Activated gamma-delta T cell treated with anti-CD3 and anti-CD28 coated beads, Interleukin-2, amount 50 U/mL, for 16 hours (primary cell): ENCODE measurements at regions not wholly inside any gene's neighbourhood (a gene's known extent, or its start where the extent isn't known, plus 50 kb on each side); places are given as distances from the start of the nearest gene placed in this dataset.

Experiments used
- DNase-seq: peaks from one replicate; pipeline ENCODE4 v3.0.0-alpha.2; 2020; ENCODE audit warnings: low read depth

DNA sequence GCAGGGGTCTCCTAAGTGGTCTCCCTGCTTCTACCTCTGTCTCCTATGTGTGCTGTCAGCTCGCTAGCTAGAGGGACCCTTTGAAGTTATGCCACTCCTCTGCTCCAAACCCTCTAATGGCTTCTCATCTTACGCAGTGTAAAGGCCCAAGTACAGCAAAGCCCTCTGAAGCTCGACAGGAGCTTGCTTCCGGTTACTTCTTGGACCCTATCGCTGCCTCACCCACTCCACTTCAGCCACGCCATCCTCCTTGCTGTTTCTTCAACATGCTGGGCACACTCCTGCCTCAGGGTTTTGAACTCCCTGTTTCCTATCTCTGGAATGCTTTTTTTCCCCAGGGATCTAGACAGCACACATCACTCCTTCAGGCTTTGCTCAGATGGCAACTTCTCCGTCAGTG is 102.3 kb upstream of the F3 start:
- no peak for DNase-seq

DNA sequence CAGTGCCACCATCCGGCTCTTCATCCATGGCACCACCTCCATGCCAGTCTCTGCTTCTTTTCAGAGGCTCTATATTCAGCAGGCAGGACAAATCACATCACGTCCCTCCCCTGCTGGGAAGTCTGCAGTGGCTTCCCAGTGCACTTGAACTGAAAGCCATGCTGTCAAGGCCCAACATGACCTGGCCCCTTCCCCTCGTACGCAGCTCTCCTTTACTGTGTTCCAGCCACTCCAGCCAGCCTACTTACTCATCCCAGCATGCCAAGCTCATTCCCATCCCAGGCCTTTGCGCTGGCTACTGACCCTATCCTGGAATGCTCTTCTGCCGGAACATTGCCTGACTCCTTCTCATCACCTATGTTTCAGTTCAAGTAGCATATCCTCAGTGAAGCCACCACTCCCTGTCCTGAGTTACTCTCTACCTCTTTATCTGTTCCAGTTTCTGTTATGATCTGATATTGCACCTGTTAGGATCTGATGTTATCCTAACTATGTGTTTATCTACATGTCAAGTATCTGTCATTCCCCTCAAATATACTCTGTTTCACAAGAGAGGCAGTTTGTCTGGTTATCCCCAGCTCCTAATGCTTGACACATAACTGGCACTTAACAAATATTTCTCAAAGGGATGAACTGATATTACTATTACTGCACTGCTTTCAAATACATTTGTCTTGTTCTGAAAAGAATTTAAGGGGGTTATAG is 101.2 kb upstream of the F3 start:
- no peak for DNase-seq

DNA sequence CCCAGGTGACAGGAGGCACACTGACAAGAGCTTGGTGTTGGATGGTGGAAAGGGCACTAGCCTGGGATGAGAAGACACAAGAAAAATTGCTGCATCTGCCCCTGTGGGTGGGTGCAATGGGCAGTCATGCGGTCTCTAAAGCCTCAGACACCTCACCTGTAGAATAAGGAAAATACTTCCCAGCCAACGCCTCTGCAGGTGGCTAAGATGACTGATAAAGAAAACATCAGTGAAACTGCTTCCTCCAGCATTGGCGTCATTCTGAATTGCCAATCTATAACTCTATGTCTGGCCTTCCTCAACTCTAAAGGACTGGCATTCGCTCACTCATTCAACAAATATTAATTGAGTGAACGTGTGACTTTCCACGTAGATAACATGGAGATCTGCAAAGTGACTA is 100.4 kb upstream of the F3 start:
- no peak for DNase-seq

DNA sequence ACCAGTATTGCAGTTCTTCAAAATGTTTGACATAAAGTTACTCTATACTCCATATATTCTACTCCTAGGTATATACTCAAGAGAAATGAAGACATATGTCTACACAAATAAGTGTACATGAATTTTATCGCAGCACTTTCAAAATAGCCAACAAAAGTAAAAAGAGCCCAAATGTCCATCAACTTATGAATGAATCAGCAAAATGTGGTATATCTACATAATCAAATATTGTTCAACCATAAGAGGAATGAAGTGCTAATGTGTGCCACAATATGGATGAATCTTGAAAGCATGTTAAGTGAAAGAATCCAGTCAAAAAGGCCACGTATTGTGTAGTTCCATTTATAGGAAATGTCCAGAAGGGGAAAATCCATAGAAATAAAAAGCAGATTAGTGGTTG is 98.6 kb upstream of the F3 start:
- DNase-seq = no peak

DNA sequence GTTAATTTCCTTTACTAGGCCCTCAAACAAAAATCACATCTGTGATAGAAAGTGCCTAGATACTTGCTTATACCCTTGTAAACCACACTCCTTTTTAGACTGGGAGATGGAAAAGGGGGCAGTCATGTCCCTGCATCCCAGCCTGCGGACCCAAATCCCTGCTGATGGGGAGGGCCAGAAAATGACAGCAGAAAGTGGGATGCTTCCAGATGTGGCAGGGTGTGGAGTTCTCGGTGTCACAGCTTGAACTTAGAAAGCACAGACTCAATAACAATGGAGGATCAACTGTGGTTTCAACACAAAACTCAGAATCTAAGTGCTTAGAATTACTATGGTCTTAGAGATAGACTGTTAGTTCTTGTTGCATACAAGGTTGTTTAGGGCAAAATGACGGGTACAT is 95.6 kb upstream of the F3 start:
- DNase-seq = no peak

DNA sequence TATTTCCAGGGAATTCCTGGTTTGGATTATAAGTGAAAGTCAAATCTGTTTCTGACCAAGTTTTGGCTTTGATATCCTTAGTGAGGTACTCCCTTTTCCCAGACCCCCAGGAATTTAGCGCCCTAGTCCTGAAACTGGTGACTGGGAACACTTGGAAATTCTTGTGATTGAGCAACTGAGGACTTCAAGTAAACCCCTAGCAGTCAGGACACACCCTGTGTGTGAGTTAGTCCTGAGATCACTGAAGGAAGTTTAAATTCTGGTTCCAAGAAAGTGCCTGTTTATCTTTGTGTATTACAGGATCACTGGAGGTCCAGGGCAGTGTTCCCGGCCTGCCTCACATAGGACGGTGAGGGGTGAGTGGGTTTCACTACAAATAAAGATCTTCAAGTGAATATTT is 95.1 kb upstream of the F3 start:
- DNase-seq = no peak

DNA sequence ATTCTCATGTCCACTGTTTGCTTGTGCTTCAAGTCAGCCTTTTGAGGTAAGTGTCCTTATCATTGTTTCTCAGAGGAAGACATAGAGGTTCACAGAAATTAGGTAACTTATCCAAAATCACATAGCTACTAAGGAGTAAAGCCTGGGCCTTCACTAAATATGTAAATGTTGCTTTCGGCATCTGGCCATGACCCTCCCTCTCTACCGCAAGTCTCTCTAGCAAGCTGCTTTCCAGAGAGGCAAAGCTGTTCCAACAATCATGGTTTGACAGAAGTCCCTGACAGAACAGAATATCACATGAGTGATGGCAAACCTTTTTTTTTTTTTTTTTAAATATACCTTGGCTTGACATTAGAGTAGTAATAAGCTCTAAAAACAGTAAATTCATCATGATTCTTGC is 94.5 kb upstream of the F3 start:
- no peak for DNase-seq

DNA sequence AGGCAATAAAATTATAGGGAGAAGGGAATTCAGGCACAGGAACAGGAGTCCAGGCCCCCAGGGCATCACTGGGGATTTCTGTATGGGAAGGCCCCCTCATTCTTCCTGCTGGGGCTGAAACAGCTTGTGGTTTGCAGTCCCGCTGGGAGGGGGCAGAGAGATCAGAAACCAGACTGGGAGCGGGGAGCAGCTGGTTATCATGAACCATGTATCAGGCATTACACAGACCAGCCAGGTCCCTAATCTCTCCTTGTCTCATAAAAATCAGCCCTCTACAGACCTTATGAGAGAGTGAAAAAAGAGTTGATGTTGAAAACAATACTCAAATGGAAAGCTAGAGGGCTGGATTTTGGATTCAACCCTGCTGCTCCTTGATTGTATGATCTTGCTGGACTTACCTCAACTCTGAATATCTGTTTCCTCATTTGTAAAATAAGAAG is 93.4 kb upstream of the F3 start:
- DNase-seq = no peak

DNA sequence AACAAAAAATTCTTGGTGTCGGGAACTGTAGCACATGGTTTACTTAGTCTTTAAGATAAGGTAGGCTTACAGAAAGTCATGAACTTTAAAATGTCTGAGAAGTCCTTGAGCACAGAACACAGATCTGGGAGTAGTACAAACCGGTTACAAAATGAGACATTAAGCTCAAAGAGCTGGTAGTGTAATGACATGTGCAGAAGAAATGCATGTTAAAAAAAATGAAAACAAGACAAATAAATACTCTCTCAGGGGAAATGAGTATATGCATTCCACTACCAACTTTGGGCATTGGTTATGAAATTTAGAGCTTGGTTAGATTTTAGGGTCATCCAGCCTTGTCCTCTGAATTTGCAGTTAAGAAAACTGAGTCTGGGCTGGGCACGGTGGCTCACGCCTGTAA is 91.5 kb upstream of the F3 start:
- no peak for DNase-seq

DNA sequence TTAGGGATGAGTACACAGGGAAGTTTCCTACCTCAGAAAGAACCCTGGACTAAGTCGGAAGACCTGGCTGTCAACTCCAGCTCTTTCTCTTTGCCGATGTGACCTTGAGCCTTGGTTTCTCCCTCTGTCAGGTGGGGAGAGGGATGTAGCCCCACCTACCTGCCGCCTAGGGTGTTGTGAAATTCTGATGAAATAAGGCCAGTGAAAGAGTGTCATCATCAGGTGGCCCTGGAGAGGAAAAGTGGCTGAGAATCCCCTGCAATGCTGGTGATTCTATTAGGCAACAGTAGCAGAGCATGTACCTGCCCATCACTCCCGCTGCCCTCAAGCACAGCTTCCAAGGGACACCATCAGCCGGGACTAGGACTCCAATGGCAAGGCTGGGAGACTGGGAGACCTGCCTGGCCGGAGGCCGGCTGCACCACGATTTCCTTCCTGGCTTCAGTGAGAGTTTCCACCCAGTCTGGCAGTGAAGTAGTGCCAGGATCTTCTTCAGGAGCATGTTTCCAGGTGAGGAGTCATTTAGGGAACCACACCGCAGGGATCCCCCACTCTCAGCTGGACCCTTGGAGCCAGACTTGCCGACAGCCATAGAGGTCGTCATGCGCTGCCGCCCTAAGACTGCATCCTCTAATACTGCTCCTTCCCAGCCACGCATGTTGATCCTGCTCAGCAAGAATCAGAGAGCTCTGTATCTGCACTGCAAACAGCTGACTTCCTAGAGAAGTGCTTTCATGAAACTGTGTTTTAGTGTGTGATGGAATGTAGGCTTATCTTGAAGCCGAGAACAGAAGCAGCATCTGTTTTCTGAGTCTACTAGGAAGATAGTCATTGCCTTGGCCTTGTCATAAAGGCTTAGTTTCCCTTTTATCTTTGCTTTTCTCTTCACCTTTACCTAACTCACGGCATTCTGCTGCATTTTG is 88.0 kb upstream of the F3 start:
- DNase-seq = no peak

DNA sequence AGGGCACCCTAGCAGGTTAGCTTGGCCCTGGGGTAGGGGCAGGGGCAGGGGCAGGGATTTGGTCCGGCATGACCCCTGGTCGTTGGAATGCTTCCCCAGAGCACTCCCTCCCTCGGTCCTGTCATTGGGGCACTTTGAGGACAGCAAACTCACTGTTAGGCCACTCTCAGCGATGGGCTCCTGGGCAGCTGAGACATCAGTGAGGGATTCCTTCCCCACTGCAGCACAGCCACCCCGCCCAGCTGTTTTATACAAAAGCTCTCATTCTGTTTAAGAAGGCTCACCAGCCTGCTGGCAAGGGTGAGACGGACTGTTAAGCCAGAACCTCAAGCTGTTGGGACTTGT is 86.9 kb upstream of the F3 start:
- no peak for DNase-seq

DNA sequence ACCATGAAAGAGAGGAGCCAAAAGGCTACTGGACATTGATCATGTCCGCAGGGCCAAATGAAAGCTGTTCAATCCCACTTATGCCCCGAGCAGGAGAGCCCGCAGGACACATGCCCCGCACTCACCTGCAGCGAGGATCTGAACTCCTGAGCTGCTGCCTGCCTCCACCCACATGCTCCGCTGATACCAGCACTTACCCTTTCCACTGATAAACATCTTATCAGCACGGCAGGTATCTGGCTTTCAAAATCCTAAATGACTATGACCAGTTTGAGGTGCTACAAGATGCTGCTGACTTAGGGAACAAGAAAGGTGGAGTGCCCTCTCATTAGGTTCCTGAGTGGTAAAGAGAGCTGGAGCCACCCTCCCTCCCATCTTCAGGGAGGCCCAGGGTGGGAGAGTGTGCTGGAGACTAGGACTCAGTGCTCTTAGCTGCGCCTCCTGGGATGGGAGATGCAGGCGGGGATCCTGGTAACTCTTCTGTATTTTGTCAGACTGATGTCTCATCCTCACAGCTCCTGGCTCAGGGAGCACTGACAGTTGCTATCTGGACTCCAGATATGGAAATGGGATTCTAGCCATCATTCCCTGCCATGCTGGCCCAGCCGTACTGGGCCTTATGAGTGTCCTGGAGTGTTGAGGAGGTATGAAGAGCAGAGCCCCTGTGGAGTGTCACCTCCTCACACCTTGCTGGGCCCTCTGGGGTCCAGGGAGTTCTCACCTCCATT is 86.4 kb upstream of the F3 start:
- no peak for DNase-seq

DNA sequence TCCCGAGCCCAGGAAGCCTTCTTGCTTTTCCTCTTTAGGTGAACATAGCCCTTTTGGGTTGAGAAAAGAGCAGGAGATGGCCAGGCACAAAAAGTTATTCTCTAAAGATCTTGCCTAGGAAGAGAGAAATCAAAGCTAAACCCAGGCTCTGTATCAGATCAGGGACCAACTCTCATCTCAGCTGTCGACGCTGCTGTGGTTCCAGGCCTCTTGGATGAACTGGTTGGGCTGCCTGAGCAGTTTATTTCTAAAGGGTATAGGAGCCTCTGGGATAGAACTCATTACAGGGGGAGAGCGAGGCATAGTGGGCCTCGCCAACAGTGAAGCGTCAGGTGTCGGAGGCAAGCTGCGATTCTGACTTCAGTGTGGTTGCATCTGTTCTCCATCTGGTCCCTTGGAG is 82.6 kb upstream of the F3 start:
- DNase-seq = no peak

DNA sequence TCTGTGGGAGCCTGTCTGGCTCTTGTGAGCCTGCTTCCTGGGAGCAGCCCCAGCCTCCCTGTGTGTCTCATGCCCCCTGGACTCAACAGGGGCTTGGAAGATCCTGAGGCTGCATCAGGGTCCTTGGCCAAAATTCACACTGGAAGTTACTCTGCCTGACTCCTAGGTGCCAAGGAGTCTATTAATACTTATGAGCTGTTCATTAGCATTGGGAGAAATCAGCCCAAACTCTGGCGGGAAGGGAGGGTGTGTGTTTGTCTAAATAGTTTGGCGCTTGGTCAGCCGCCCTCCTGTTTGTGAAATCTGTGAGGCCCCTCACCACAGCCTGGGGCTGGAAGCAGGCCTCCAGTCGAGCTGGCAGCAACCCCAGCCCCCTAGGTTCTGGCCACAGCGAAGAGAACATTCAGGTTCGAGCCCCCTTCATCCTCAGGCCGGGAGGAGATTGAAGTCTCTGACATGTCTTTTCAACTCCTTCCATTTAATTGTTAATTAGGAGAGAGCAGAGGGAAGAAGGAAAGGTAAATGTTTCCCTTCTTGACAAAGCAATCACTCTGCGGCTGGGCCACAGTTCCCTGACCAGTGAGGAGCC is 82.1 kb upstream of the F3 start:
- no peak for DNase-seq

DNA sequence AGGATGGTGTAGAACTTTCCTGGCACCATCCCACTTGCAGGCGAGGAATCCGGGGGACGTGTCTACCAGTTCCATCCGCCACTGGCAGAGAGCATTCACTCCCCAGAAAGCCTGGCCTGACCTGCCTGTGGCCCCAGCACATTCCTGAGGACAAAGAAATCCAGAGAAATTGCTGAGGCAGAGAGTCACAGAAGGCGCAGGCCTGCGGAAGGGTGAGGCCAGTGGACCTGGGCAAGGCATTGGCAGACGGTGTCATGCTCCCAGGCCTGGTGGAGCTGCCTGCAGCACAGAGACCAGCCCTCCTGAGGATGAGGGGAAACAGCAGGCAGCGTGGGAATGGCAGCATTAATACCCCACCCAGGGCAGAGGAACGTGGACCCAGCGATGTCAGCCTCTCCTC is 81.2 kb upstream of the F3 start:
- no peak for DNase-seq

DNA sequence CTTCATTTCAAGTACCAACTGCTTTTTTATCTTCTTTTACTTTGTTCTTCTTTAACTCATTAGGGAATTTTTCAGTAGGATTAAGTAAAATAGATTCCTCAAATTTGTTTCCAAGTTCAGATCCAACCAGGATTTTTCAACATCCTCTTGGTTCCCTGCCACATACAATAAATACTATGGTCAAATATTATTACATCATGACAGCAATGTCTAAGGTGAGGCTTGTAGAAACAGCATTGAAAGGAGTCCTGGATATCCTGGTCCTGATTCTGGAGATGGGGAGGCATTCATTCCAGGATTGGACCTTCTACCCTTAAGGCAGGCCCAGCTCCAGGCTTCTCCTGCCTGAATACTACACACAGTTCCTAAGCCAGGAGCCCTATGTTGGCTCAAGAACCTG is 80.2 kb upstream of the F3 start:
- no peak for DNase-seq

DNA sequence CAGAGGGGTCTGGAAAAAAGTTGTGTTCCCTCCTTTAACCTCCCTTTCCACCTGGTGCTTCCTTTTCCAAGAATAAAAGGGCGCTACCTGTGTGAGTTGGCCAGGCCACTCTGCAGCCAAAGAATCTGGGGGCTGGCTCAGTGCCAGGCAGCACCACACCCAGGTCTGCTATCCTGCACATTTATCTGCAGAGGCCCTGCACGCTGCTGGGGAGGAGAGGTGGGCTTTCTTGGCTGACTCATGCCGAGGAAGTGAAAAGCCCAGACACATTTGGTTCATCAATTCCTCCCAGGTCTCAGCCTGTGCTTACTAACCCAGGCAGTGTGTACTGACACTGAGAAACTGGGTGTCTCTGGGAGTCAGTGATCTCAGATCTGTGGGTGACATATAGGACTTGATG is 79.8 kb upstream of the F3 start:
- no peak for DNase-seq

DNA sequence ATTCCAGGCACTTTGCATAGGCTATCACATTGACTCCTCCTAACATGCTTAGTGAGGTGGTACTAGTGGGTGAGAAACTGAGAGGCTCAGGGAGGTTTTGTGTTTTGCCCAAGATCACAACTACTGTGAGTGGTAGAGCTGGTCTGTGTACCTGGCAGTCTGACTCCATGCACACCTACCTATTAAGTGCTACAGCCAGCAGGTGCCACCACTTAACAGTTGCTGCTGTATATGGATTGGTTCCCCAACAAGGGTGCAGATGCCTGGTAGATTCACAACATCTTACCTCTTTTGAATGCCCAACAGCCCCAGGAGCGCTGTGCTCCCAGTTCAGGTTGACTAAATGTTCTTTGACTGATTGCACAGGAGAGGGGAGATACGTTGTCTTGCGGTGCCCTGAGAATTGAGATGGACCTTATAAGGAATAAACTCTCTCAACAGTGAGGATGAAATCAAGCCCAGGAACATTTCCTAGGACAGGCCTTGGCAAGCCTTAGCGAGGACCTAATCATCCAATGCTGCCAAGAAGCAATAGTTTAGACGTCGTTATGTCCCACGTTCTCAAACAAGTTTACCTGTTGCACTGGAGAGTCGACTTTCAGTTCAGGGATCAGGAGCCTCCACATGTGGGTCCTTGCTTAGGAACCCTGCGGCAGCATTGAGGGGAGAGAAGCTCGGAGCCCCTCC is 78.9 kb upstream of the F3 start:
- no peak for DNase-seq

DNA sequence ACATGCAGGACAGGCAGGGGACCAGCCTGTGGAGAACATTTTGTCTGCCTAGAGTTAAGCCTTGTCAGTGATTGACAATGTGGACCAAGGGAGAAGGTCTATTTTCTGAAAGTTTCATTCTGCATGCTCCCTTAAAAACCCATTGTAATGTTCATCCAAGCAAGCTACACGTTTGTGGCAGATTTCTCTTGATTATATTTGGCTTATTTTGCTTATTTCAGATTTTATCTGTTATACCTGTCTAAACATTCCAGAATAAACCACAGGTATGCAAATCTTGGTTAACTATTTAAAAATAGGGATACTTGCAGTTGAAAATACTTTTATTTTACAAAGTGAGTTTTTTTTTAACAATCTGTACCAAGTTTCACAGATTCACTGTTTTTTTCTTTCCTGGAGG is 78.2 kb upstream of the F3 start:
- DNase-seq = no peak

DNA sequence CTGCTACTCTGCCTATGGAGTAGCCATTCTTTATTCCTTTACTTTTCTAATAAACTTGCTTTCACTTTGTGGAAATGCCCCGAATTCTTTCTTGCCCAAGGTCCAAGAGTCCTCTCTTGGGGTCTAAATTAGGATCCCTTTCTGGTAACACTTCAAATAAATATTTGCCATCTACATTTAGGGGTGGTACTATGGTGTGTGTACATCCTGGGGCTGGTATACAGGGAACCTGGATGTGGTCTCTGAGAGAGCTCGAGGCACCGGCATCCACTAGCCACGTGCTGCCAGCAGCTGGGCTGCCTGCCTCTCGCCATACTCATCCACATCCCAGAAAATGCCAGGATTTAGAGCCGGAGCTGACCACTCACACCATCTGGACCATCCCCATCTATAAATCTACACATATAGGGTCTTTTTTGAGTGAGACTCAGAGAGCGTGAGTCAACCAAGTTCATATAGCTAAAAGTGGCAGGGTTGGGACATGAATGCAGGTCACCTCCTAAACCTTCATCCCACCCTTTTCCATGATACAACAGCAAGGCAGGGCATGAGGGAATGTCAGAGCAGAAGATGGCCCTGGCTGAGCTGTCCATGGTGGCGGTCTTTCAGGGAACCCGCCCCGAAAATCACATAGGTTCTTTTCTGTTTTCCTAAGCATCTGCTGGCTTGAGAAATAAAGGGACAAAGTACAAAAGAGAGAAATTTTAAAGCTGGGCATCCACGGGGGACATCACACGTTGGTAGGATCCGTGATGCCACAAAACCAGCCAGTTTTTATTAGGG is 76.6 kb upstream of the F3 start:
- no peak for DNase-seq

DNA sequence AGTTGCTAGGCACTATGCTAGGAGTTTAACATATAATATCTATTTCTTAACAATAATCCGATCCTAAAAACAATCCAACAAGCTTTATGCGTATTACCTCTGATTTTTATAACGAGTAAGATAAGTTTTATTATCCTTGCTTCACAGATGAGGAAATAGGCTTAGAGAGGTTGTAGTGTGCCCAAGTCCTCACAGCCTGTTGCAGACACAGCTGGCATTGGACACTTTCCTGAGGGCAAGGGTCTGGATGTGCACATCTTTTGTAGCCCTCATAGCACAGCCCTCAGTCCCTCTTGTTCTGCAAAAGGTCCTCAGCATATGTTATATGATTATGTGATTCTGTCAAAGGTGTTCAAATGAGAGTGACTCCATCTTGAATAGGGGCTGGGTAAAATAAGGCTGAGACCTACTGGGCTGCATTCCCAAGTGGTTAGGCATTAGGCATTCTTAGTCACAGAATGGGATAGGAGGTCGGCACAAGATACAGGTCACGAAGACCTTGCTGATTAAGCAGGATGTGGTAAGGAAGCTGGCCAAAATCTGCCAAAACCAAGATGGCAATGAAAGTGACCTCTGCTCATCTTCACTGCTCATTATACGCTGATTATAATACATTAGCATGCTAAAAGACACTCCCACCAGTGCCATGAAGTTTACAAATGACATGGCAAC is 75.7 kb upstream of the F3 start:
- no peak for DNase-seq
